Suprapubic skin (tissue), 4 donors: ENCODE measurements at regions not wholly inside any gene's neighbourhood (a gene's known extent, or its start where the extent isn't known, plus 50 kb on each side); places are given as distances from the start of the nearest gene placed in this dataset.
A peak's percentile ranks its signal among the peaks of the same experiment; 100 is the strongest.

Source experiments
- DNase-seq, 2 donors: peaks; one replicate each; pipeline ENCODE4 v3.0.0-alpha.2; 2019; ENCODE audit warnings: low spot score in 2 of 2
- H3K27ac ChIP-seq: fragments of 200-600 bp; sonication (generic); one replicate; pipeline ENCODE4 v1.5.1; 2019
- H3K27me3 ChIP-seq: fragments of 200-600 bp; sonication (generic); one replicate; pipeline ENCODE4 v1.5.1; 2019
- H3K36me3 ChIP-seq: fragments of 200-600 bp; sonication (generic); one replicate; pipeline ENCODE4 v1.5.1; 2019
- H3K4me1 ChIP-seq: fragments of 200-600 bp; sonication (generic); one replicate; pipeline ENCODE4 v1.5.1; 2019
- H3K4me3 ChIP-seq: fragments of 200-600 bp; sonication (generic); one replicate; pipeline ENCODE4 v1.5.1; 2019; ENCODE audit warnings: mild to moderate bottlenecking
- H3K9me3 ChIP-seq: fragments of 200-600 bp; sonication (generic); one replicate; pipeline ENCODE4 v1.5.1; 2019
- EP300 ChIP-seq: sonication (generic); formaldehyde crosslinking; IDR thresholded peaks from one replicate; pipeline ENCODE4 v1.6.1; 2017; ENCODE audit warnings: antibody characterized with exemption
- POLR2A ChIP-seq, 2 donors: fragments of 450-650 bp; IDR thresholded peaks; one replicate each; pipeline ENCODE4 v1.6.1; 2017; ENCODE audit warnings: antibody characterized with exemption in 2 of 2, mild to moderate bottlenecking in 2 of 2, moderate library complexity in 2 of 2
- POLR2AphosphoS5 ChIP-seq, 3 donors: sonication (generic); formaldehyde crosslinking; IDR thresholded peaks; one replicate each; pipeline ENCODE4 v1.6.1; 2017; ENCODE audit warnings: antibody characterized with exemption in 3 of 3
- WGBS: methylation state at CpG from one replicate; pipeline ENCODE4 v1.1.5; 2018; 5-methylcytosine and 5-hydroxymethylcytosine counted together
- TF ChIP-seq, protein P1 (sequence below), 2 donors: fragments of 200-600 bp in 1 of 2; fragments of 450-650 bp in 1 of 2; sonication (generic) in 1 of 2; IDR thresholded peaks; one replicate each; pipeline ENCODE4 v1.5.1; 2016 to 2019; ENCODE audit warnings: antibody characterized with exemption in 2 of 2, mild to moderate bottlenecking in 1 of 2, moderate library complexity in 1 of 2

DNA sequence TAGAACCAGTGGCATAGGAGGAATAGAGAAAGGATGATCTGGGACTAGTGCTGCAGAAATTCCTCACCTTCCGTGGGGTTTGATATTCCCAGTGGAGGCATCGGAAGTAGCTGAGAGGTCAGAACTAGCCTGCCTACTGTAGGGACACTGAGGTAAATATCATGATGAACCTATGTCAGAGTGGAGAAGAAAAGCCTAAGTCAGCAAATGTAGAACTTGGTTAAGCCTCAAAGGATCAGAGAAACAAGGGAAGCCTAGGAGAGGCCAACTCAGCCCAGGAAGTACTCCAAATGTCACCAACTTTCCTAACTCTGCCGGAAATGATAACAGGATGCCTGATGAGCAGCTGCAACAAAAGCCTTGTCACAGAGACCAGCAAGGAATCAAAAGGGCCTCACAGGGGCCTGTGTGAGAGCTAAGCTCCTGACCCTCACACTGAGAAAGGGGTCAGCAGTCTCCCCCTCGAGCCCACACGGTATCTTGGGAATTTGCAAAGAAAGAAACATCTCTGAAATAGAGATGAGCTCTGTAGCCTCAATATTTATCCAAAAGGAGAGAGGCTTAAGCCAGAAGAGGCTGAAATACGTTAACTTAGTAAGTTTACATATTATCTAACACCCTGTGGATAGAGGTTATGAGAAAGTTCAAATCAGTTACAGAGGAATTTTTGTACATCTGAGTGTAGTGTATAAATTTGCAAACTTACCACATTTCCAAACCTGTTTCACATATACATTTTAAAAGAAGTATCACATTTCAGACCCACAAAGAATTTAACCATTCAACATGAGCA lies 1064.3 kb downstream of the DIAPH3 start:
- Histone ChIP-seq H3K9me3 (no peaks in the 10 kb centered on the region), H3K4me3 (no peak overlapping the region), H3K27ac (no peak overlapping the region), H3K4me1 (no peaks in the 10 kb centered on the region), H3K36me3 (no peaks in the 10 kb centered on the region), H3K27me3 (no peaks in the 10 kb centered on the region)
- TF ChIP-seq POLR2AphosphoS5 (IDR thresholded peaks at IDR 0.05) (no peak), POLR2A (IDR thresholded peaks at IDR 0.05) (no peak), EP300 (no peak)
- TF ChIP-seq, protein P1, sequence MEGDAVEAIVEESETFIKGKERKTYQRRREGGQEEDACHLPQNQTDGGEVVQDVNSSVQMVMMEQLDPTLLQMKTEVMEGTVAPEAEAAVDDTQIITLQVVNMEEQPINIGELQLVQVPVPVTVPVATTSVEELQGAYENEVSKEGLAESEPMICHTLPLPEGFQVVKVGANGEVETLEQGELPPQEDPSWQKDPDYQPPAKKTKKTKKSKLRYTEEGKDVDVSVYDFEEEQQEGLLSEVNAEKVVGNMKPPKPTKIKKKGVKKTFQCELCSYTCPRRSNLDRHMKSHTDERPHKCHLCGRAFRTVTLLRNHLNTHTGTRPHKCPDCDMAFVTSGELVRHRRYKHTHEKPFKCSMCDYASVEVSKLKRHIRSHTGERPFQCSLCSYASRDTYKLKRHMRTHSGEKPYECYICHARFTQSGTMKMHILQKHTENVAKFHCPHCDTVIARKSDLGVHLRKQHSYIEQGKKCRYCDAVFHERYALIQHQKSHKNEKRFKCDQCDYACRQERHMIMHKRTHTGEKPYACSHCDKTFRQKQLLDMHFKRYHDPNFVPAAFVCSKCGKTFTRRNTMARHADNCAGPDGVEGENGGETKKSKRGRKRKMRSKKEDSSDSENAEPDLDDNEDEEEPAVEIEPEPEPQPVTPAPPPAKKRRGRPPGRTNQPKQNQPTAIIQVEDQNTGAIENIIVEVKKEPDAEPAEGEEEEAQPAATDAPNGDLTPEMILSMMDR (IDR thresholded peaks at IDR 0.05): no peak
- WGBS: 76% methylated on average over 6 of the region's 6 CpGs
- DNase-seq: no peak

- TF ChIP-seq, protein P1 (IDR thresholded peaks at IDR 0.05): no peak
- TF ChIP-seq EP300 (no peak), POLR2A (IDR thresholded peaks at IDR 0.05) (no peak), POLR2AphosphoS5 (IDR thresholded peaks at IDR 0.05) (no peak)
- Histone ChIP-seq H3K9me3 (no peaks in the 10 kb centered on the region), H3K27ac (no peak overlapping the region), H3K4me1 (no peaks in the 10 kb centered on the region), H3K27me3 (no peaks in the 10 kb centered on the region), H3K36me3 (no peaks in the 10 kb centered on the region), H3K4me3 (no peak overlapping the region)
- 44% methylated on average over 4 of the region's 4 CpGs for WGBS
- DNase-seq: no peak
Observed at GRCh38 chr13:59103004-59103768, 1060.5 kb downstream of the DIAPH3 start.

GRCh38 chr13:59111751-59112171 lies 1052.0 kb downstream of the DIAPH3 start:
- Histone ChIP-seq H3K4me3 (no peak overlapping the region), H3K27me3 (no peaks in the 10 kb centered on the region), H3K9me3 (no peaks in the 10 kb centered on the region), H3K36me3 (no peaks in the 10 kb centered on the region), H3K27ac (no peak overlapping the region), H3K4me1 (no peaks in the 10 kb centered on the region)
- no peak for DNase-seq
- 35% methylated on average over 2 of the region's 3 CpGs for WGBS
- TF ChIP-seq POLR2A (IDR thresholded peaks at IDR 0.05): no peak
- TF ChIP-seq EP300: no peak
- TF ChIP-seq POLR2AphosphoS5 (IDR thresholded peaks at IDR 0.05): no peak
- TF ChIP-seq, protein P1 (IDR thresholded peaks at IDR 0.05): no peak

DNA sequence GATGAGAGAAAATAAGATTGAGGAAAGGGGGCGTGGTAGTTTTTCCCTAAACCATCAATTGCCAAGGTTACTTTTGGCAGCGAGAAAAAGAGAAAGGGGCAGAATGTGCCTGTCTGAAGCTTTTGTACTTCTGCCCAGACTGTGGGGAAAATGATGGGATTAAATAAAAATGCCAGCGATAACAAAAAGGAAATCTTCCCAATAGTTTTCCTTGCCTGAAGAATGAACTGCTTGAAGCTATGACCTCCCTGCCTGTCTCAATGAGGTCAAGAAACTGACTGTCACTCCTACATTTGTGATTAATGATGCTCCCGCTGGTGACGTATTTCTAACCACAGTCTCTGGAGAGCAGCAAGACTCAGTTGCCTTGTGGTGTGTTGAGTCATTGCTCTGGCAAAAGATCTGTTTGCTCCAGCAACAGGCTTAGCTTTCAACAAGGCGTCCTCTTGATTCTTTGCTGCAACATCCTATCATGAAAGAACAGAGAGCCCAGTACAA lies 1051.5 kb downstream of the DIAPH3 start:
- peak in 1 of 2 donors; percentile 60 for DNase-seq
- no peak overlapping the region for H3K27ac ChIP-seq
- TF ChIP-seq, protein P1 (IDR thresholded peaks at IDR 0.05): no peak
- TF ChIP-seq POLR2AphosphoS5 (IDR thresholded peaks at IDR 0.05) (no peak), POLR2A (IDR thresholded peaks at IDR 0.05) (no peak), EP300 (no peak)

GRCh38 chr13:59119475-59119874 lies 1044.3 kb downstream of the DIAPH3 start:
- Histone ChIP-seq H3K4me1 (no peaks in the 10 kb centered on the region), H3K27ac (no peak overlapping the region), H3K27me3 (no peaks in the 10 kb centered on the region), H3K36me3 (no peaks in the 10 kb centered on the region), H3K9me3 (no peaks in the 10 kb centered on the region), H3K4me3 (no peak overlapping the region)
- no peak for DNase-seq
- WGBS: 41% methylated on average over 2 of the region's 2 CpGs
- no peak for TF ChIP-seq EP300

More for the DNA sequence above, 1051.5 kb downstream of the DIAPH3 start:
- Histone ChIP-seq H3K36me3 (no peaks in the 10 kb centered on the region), H3K27me3 (no peaks in the 10 kb centered on the region), H3K9me3 (no peaks in the 10 kb centered on the region), H3K4me3 (no peak overlapping the region), H3K4me1 (no peaks in the 10 kb centered on the region)
- WGBS: 50% methylated on average over 6 of the region's 6 CpGs
